ENCODE measurements at regions not wholly inside any gene's neighbourhood (a gene's known extent, or its start where the extent isn't known, plus 50 kb on each side); places are given as distances from the start of the nearest gene placed in this dataset.

DNA sequence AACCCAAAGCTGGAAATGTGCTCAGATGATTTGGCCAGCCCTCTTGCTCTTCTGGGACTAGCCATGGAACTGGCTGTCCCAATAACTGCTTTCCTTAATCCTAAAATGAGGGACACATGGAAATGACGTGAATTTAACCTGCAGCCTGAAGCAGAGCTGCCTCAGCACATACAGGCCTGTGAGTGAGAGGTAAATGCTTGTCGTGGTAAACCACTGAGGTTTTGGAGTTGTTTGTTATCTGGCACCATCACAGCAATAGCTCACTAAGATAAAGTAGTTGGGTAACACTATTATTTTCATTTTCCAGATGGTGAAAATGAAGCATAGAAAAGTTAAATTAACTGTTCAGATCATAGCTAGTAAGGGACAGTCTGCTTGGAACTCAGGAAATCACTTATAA is 333.4 kb upstream of the CHD6 start:
- DNase-seq (ENCODE audit: low read depth): no peak

DNA sequence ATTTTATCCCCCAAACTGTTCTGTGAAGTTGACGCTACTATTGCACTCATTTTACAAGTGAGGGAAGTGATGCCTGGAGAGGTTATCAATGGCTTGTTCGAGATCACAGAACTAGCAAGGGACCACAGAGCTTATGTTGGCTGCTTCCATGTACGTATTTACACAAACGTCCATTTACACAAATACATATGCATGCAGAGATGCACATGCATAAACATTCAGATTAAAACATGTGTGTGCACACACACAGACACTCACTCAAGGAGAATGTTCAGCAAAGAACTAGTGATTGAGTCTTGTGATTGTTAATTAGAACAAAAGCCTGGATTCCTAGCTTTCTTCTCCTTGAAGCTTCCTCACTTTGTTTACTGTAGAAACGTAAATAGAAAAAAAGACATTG is 321.5 kb upstream of the CHD6 start:
- DNase-seq (ENCODE audit: low read depth): no peak

DNA sequence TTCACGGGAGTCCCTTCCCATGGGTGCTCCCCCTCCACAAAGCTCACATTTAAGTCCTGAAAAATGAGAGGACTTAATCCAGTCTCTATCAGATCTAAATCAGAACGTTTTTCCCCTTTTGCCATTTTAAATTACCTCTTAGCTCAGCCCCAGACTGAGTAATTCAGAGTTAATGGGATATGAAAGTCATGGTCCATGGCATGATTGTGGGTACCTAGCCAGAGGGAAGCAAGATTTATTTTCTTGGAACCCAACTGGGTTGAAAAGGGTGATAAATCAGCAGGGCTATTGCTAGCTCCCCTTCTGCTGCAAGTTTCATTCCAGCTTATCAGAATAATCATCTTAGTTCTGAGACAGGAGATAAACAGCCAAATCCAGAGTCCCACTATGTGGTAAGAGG is 320.2 kb upstream of the CHD6 start:
- no peak for DNase-seq (ENCODE audit: low read depth)

DNA sequence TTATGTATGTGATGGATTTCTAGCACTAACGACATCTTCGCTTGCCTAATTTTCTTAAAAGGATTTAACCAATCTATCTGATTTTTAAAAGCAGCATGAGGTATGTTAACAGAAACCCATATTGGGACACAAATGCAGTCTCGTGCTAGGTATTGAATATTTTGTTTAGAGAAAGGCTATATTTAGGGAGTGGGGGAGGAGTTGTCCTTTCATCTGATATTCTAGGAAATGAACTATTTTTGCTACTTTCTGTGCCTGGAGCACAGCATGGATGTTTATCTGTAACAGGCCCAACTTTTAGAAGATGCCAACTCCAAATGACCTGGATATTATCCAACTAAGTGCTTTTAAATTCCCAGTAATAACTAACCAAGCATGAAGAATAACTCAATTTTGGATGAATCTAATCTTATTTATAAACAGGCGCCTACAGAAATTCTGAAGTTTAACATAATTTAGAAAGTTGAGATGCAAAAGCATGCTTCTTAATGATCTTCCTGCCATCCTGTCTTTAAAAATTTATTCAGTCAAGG is 317.1 kb upstream of the CHD6 start:
- no peak for DNase-seq (ENCODE audit: low read depth)

DNA sequence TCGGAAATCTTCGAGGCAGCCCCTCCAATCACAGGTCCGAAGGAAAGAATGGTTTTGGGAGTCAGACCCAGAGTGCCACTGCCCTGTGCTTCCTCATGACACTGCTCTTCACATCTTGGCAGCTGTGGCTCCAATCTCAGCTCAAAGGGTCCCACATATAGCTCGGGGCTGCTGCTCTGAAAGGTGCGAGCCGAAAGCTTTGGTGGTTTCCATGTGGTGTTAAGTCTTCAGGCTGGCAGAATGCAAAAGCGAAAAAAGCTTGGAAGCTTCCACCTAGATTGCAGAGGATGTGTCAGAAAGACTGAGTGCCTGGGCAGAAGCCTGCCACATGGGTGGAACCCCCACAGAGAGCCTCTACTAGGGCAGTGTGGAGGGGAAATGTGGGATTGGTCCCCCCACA is 314.3 kb upstream of the CHD6 start:
- DNase-seq (ENCODE audit: low read depth): no peak

DNA sequence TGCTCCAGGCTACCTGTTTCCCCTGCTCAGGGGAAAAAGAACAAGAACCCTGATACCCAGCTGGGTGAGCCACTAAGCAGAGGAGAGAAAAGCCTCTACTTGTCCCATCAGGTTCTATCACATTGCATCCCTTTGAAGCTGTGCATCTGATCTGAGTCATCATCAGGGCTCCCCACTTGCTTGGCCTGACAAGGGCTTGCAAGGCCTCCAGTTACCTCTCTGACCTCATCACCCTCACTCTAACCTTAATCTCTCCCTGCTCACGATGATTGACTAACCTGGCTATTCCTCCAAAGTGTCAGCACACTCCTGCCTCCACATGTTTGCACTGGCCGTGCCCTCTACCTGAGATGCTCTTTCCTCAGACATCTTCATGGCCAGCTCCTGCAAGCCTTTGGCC is 309.5 kb upstream of the CHD6 start:
- DNase-seq (ENCODE audit: low read depth): no peak

DNA sequence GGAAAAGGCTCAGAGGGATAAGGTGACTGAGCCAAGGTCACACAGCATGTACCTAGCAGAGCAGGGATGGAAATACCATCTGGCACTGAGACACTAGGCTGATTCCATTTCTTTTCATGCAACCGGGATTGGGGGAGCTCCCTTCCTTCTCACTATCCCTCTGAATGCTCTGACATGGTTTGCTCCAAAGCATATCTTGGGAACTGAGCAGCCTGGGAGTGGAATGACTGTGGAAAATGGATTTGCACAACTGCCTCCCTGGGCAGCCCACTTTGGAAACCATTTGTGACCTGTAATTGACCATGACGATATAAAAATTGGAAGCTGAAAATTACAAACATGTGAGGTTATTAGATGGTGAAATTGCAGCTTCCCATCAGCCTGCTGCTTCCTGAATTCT is 309.0 kb upstream of the CHD6 start:
- DNase-seq (ENCODE audit: low read depth): no peak

DNA sequence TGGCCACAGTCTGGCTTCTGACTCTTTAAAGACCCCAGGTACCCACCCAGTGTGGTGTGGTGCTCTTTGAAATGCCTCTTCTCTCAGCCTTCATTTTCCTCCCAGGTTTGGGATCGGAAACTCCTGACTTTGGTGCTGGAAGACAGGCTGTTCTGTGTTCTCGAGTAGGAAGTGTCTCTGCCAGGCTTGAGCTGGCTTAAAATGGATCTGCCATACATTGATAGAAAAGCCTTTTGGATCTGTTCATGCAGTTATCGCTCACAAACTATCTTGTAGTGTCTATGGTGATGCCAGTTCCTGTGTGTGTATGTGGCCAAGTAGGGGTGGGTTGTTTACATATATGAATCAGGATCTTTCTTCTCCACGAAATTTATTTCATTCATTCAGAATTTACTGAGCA is 307.3 kb upstream of the CHD6 start:
- DNase-seq (ENCODE audit: low read depth): no peak

DNA sequence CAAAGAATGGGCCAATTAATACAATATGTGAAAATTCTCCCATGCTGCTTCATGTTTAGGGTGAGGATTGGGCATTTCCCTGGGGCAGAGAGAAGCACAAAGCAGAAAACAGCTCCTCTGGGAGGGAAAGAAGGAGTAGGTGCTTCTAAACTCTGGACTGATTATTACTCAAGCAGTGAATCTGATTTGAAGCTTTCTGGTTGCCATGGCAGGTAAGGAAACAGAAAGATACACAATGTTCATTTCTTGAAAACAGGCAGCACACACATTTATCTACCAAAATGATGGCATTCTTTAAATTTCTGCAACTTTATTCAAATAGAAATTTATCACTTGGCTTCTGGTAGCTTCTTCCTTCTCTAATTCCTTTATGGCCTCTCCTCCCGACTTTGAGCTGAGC is 305.4 kb upstream of the CHD6 start:
- no peak for DNase-seq (ENCODE audit: low read depth)

DNA sequence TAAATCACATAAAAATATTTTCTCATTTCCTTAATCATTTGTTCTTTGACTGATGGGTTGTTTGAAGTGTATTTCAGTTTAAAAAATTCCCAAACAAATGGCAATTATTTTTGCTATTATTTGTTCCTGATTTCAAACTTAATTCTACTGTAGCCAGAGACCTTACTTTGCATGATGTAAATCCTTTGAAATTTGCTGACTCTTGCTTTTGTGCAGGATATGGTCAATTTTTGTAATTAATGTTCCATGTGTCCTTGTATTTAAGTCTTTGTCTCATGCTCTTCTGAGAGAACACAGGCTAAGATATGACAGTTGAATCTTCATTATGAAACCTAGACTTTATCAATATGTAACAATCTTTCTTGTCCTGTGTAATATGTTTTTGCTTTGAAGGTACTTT is 295.0 kb upstream of the CHD6 start:
- no peak for DNase-seq (ENCODE audit: low read depth)

DNA sequence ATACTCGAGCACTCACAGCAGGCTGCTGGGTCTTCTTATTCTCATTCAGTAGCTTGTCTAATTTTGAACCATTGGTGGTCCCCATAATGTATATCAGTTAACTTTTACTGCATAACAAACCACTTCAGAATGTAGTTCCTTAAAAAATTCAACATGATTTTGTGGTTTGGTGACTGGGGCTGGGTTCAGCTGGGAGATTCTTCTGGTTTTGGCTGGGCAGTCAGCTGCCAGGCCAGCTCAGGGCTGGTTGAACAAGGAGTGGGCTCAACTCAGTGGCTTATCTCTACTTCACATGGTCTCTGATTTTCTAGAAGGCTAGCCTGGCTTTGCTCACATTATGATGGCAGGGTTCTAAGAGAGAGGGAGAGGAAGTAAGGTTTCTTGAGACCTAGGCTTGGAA is 292.4 kb upstream of the CHD6 start:
- no peak for DNase-seq (ENCODE audit: low read depth)

DNA sequence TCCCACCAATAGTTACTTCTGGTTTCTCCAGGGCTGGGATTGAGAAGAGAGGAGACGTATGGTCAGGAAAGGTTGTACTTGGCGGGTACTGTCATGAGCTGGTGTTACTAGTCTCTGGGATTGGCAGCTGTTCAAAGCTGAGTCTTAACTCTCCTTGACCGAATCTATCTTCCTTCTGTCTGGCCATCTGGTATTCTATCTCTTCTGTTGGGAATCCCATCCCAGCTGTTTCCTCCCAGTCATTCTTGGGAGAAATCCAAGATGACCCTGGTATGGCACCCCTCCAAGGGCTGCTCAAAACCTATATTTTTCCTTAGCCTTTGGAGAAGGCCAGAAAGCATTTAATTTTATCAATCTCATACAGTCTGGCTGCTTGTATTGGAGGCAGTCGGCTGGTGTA is 287.0 kb upstream of the CHD6 start:
- DNase-seq (ENCODE audit: low read depth): no peak

DNA sequence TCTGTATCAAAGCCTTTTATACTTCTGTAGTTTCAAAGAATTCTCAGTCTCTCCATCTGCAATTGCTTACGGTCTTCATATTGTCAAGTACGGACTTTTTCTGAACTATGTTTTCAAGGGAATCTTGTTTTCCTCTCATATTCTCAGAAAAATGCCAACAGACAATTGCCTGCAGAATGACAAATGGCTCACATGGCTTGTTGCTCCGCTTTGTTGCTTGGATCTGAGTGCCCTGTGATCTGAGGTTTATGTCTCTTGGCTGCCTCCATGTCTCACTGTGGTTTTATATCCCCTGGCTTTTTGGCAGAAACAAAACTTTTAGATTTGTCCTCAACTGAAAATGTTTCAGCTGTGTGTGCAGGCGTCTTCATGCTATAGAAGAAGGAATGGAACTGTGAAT is 285.4 kb upstream of the CHD6 start:
- DNase-seq (ENCODE audit: low read depth): no peak

DNA sequence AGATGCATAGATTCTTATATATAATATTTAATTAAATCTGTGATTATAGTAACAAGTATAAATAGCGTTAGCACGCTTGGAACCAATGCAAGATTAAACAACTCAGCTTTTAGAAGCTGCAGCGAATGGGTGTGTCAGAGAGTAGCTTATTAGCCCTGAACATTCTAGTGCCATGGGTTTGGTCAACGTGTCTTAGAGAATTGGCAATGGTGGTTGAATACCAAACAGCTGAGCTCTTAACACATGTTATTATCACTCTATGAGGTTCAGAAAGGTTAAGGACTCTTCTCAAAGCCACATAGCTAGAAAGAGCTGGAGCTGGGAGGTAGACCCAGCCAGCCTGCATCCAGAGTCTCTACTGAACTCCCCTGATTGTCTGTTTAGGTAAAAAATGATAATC is 284.2 kb upstream of the CHD6 start:
- no peak for DNase-seq (ENCODE audit: low read depth)

DNA sequence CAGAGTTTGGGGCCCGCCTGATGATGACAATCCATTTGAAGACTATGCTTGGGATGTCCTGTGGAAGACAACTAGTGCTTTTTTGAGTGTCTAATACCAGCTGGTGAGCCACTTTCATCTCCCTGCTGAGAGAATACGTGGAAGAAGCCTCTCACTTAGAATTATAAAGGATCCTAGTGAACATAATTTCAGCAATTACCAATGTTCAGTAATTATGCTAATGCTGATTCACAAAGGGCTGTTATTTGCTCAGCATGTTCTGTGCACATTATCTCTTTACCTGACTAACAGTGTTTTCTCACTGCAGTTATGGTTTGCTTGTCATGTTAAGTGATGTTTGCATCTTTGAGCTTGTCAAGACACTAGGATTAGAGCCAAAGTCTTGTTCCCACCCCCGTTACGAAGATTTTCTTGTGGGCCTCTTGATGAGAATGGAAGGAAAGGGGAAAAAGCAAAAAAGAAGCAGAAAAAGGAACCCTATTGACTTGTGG is 282.1 kb upstream of the CHD6 start:
- DNase-seq (ENCODE audit: low read depth): no peak

DNA sequence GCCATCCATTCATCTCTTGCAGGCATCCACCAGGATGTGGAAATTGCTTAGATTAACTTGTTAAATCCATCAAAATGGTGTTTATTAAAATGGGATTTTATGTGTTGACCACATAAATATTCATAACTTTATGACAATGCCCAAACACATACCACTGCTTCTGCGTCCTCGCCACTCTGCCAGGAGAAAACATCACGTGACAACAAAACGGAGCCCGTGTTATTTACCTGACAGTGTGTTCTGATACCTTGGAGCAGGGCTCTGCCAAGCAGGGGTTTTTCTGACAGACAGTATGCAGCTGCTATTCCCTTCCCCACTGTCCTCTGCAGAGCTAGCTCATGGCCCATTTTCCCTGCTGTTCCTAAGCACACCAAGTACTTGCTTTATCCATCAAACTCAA is 279.5 kb upstream of the CHD6 start:
- no peak for DNase-seq (ENCODE audit: low read depth)

DNA sequence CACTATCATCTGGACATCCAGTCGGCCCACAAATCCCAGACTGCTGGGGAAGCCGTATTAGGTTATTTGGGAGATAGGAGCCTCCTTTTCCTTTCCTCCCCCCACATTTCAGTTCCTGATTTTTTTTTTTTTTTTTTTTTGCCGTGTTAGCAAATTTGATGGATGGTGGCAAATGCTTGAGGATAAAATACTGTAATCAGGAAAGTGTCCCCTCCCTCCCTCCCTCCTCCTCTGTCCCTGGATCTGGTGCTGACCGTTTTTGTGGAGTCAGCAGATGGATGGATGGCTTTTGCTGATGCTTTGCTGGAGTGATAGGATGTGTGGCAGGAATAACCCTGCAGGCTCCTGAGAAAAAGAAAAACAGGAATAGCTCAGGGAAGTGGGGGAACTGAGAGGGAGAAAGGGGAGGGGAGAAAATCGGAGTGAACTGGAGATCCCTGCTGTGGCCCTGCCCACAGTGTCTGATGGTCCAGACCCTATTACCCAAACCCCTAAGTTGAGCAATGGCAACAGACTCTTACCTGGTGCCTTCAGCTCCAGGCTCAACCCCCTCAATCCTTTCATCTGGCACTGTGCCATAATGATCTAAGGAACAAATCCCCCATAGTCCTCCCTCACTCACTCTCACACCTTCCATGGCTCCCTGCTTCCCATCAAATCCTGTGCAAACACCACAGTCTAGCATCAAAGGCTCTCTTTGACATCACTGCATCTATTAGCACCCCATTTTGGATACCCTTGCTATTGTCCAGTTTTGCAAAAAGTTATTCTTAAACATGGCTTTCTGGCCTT is 277.3 kb upstream of the CHD6 start:
- DNase-seq (ENCODE audit: low read depth): no peak

DNA sequence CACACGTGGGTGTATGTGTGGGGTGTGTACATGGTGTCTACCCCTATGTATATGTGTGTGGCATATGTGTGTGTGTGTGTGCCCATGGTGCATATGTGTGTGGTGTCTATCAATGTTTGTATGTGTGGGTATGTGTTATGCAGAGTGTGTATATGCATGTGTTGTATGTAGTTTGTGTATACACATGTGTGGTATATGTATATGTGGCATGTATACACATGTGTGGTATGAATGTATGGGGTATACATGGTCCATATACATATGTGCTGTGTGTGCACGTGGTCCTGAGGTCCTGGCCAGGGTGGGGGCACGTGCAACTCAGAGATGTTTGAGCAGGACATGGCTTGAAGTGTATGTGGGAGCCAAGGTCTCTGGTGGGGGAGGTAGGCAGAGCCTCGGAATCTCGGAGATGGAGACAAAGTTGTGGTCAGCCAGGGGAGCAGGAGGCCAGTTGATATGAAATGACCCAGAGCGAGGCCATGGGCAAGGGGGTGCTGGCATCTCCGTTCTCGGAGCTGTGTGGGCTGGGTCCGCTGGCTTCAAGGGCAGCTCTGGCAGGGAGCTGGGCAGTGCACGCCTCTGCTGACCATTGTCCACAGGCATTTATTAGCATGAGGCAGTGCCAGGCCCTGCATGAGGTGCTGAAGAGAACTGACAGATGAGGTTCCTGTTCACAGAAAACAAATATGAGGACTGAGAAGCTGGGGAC is 276.2 kb upstream of the CHD6 start:
- no peak for DNase-seq (ENCODE audit: low read depth)

DNA sequence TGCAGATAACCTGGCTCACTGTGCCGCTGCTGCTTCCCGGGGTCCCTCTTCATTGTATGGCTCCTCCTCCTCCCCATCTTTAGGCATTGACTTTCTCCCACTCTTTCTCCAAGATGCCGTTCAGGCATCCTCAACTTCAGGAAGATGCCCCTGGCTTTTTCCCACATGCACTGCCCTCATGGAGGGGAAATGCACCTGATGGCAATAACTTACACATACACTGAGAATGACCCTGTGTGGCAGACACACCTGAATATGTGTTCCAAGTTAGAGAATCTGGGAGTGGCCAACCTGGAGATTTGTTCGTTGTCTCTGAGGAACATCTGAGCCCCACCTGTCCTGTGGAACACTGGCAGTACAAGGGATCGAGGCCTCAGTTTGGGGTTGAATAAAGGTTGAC is 273.9 kb upstream of the CHD6 start:
- no peak for DNase-seq (ENCODE audit: low read depth)

DNA sequence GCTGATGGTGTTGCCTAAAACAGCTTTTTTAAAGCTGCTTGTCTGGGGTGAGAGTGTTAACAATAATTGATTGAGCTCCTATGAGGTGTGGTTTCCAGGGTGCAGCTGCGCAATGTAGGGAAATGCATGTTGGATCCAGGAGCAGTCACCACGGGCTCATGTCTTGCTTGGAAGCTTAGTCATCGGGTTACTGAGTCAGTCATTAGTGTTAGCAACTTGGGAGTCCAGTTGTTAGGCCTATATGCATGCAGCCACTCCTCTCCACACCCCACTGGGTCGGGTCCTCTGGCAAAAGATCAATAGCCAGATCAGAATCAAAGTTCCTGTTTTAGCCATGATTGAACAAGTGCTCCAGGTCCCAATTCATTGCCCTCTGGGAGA is 271.7 kb upstream of the CHD6 start:
- no peak for DNase-seq (ENCODE audit: low read depth)

DNA sequence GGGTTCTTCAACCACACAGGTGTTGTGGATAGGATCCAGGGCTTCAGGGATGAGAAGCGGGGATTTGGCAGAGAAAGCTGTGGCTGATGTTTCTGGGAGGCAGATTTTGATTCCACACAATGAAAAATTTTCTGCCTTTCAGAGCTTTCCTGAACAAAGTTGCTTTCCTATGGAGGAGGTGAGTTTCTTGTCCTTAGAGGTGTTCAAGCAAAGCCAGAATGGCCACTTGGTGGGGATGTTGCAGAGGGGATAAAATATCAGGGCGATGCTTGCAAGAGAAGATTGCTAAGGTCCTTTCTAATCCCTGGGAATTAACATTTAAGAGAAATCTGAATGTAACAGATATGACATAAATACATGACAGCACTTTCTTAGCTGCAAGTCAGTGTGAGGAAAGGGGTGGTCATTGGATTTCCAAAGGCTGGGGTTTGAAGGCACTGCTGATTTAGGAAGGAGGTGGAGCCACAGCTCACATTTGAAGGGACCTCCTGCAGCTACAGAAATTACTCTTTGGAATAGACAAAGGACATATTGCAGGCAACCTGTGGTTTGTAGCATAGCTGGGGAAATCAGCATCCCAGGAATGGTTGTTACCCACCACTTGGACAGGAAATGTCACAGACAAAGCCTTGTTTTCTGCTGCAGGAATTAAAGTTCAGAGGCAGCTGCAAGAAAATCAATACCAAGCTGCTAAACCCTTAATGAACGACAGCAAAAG is 271.1 kb upstream of the CHD6 start:
- DNase-seq (ENCODE audit: low read depth): no peak

DNA sequence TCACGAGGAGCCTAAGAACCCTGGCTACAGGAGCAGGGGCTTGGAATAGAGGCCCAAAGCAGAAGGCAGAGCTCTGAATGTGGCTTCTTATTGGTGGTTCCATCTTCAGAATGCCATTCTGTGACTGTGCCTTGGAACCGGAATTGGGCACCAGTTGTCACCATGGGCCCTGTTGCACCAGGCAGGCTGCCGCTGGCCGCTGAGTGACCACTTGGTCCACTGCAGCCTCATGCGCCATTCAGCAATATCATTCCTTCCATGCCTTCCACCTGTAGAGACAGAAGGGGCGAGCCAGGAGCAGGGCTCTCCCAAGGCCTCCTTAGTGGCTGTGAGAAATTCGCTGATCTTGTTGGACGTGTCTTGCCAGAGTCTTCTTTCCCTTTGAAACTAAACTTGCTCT is 270.3 kb upstream of the CHD6 start:
- DNase-seq (ENCODE audit: low read depth): no peak

DNA sequence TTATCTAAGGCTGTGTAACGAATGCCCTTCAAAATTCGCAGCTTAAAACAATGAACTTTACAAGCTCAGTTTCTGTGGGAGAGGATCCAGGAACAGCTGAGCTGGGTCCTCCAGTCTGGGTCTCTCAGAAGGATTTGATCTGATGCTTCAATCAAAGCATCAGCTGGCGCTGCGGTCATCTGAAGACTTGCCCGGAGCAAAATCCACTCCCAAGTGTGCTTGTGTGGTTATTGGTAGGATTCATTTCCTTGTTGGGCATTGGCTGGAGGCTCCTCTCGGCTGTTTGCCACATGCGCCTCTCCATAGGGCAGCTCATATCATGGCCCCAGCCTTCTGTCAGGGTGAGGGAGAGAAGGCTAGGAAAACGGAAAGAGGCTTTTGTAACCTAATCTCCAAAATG is 269.3 kb upstream of the CHD6 start:
- no peak for DNase-seq (ENCODE audit: low read depth)

Measured in fibroblast of gingiva (primary cell).